Transverse colon (tissue), 4 donors: ENCODE measurements at regions not wholly inside any gene's neighbourhood (a gene's known extent, or its start where the extent isn't known, plus 50 kb on each side); places are given as distances from the start of the nearest gene placed in this dataset.

ENCODE experiments used
- DNase-seq: peaks from one replicate; pipeline ENCODE4 v3.0.0-alpha.2; 2019
- H3K27ac ChIP-seq, 4 donors: fragments of 200-600 bp; sonication (generic); 2 replicates each; pipeline ENCODE4 v1.5.1; 2016 to 2018; ENCODE audit warnings: inconsistent platforms in 4 of 4
- H3K27me3 ChIP-seq: fragments of 200-600 bp; sonication (generic); 2 replicates; pipeline ENCODE4 v1.5.1; 2017; ENCODE audit warnings: inconsistent platforms
- H3K36me3 ChIP-seq, 4 donors: fragments of 200-600 bp; sonication (generic); 2 replicates each; pipeline ENCODE4 v1.5.1; 2017 to 2019; ENCODE audit warnings: inconsistent platforms in 4 of 4
- H3K4me1 ChIP-seq, 4 donors: fragments of 200-600 bp; sonication (generic); 2 replicates each; pipeline ENCODE4 v1.5.1; 2017 to 2020; ENCODE audit warnings: inconsistent platforms in 4 of 4
- H3K4me3 ChIP-seq, 4 donors: fragments of 200-600 bp; sonication (generic); 1 replicate in 1 of 4; 2 replicates in 3 of 4; pipeline versions ENCODE4 v1.5.1 to v1.6.1; 2017 to 2019; ENCODE audit warnings: inconsistent platforms in 4 of 4
- H3K9me3 ChIP-seq, 2 donors: fragments of 200-600 bp; sonication (generic); 2 replicates each; pipeline ENCODE4 v1.5.1; 2017 to 2019; ENCODE audit warnings: inconsistent platforms in 2 of 2
- EP300 ChIP-seq: sonication (generic); formaldehyde crosslinking; IDR thresholded peaks from one replicate; pipeline ENCODE4 v1.6.1; 2017; ENCODE audit warnings: antibody characterized with exemption, low read depth
- POLR2A ChIP-seq: fragments of 450-650 bp; IDR thresholded peaks from one replicate; pipeline ENCODE4 v1.6.1; 2016; ENCODE audit warnings: antibody characterized with exemption, mild to moderate bottlenecking, moderate library complexity
- POLR2AphosphoS5 ChIP-seq, 3 donors: sonication (generic); formaldehyde crosslinking; IDR thresholded peaks; one replicate each; pipeline ENCODE4 v1.6.1; 2016; ENCODE audit warnings: antibody characterized with exemption in 3 of 3
- WGBS, 2 donors: methylation state at CpG; one replicate each; pipeline ENCODE4 v1.1.5; 2018; ENCODE audit warnings: low coverage in 1 of 2; 5-methylcytosine and 5-hydroxymethylcytosine counted together
- in situ Hi-C, 4 donors: fragments of 200-750 bp; cut with MboI; loops; one replicate each; pipeline versions ENCODE4 v1.15.0 to v1.15.1; 2017; ENCODE audit warnings: low sequenced_read_pairs in 3 of 4, low pct_ligation_motif_present in 1 of 4, low pct_unique_long_range_greater_than_20kb in 1 of 4
- intact Hi-C: fragments of 100-400 bp; cut with DNase I; formaldehyde crosslinking; loops from one replicate; pipeline ENCODE4 v1.15.1; 2023; ENCODE audit warnings: low total_unique reads
- TF ChIP-seq, protein P1 (sequence below), 5 experiments: fragments of 200-600 bp in 3 of 5; fragments of 450-650 bp in 2 of 5; sonication (generic) in 3 of 5; IDR thresholded peaks; 1 replicate in 2 of 5; 2 replicates in 3 of 5; pipeline ENCODE4 v1.5.1; 2016 to 2017; ENCODE audit warnings: antibody characterized with exemption in 5 of 5, inconsistent platforms in 3 of 5, mild to moderate bottlenecking in 2 of 5, moderate library complexity in 1 of 5

DNA sequence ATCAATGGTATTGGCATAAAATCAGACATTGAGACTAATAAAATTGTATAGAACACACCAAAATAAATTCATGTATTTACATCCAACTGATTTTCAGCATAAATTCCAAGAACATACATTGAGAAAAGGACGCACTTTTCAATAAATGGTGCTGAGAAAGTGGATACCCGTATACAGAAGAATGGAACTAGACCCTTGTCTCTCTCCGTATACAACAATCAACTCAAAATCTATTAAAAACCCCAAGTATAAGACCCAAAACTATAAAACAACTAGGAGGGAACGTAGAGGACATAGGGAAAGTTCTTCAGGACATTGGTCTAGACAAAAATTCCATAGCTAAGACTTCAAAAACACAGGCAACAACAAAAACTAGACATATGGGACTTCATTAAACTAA, 97.4 kb downstream of the GGTLC2 start:
- 79 to 90% methylated on average over 4 of the region's 4 CpGs for WGBS, 2 donors
- peaks cover 19% of the 10 kb centered on the region for H3K27me3 ChIP-seq
- no peaks in the 10 kb centered on the region for H3K36me3 ChIP-seq
- in situ Hi-C loops, result no loop called here
- DNase-seq, result no peak
- no peak overlapping the region for H3K27ac ChIP-seq
- intact Hi-C loops, result no loop called here
- TF ChIP-seq EP300 (no peak), POLR2AphosphoS5 (IDR thresholded peaks at IDR 0.05) (no peak), POLR2A (no peak)
- TF ChIP-seq, protein P1, sequence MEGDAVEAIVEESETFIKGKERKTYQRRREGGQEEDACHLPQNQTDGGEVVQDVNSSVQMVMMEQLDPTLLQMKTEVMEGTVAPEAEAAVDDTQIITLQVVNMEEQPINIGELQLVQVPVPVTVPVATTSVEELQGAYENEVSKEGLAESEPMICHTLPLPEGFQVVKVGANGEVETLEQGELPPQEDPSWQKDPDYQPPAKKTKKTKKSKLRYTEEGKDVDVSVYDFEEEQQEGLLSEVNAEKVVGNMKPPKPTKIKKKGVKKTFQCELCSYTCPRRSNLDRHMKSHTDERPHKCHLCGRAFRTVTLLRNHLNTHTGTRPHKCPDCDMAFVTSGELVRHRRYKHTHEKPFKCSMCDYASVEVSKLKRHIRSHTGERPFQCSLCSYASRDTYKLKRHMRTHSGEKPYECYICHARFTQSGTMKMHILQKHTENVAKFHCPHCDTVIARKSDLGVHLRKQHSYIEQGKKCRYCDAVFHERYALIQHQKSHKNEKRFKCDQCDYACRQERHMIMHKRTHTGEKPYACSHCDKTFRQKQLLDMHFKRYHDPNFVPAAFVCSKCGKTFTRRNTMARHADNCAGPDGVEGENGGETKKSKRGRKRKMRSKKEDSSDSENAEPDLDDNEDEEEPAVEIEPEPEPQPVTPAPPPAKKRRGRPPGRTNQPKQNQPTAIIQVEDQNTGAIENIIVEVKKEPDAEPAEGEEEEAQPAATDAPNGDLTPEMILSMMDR (IDR thresholded peaks at IDR 0.05), result no peak
- H3K4me1 ChIP-seq, result no peaks in the 10 kb centered on the region
- H3K9me3 ChIP-seq, result no peaks in the 10 kb centered on the region
- no peak overlapping the region for H3K4me3 ChIP-seq

DNA sequence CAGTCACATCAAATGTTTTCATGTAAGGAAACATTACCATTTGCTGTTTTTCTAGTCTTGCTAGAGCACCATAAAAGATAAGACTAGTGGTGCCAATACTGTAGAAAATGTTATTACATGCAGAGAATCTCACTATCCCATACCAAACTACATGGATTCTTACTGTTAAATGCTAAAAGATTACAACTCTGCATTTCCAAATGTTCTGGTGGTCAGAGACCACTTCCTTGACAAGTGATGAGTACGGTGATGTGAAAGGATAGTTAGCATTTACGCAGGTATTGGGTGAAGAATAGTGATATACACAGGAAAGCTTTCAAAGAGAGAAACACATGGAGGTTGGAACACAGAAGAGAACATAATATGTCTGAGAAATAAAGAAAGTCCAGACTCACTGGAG, 98.2 kb downstream of the GGTLC2 start:
- no peaks in the 10 kb centered on the region for H3K4me1 ChIP-seq
- in situ Hi-C loops, result no loop called here
- no peak overlapping the region for H3K27ac ChIP-seq
- H3K36me3 ChIP-seq, result no peaks in the 10 kb centered on the region
- H3K4me3 ChIP-seq, result no peak overlapping the region
- TF ChIP-seq POLR2A (no peak), POLR2AphosphoS5 (IDR thresholded peaks at IDR 0.05) (no peak), EP300 (no peak)
- TF ChIP-seq, protein P1 (IDR thresholded peaks at IDR 0.05), result no peak
- intact Hi-C loops, result no loop called here
- no peaks in the 10 kb centered on the region for H3K9me3 ChIP-seq
- peaks cover 19% of the 10 kb centered on the region for H3K27me3 ChIP-seq
- WGBS, 2 donors, result 82 to 89% methylated on average over 2 of the region's 2 CpGs
- DNase-seq, result no peak

DNA sequence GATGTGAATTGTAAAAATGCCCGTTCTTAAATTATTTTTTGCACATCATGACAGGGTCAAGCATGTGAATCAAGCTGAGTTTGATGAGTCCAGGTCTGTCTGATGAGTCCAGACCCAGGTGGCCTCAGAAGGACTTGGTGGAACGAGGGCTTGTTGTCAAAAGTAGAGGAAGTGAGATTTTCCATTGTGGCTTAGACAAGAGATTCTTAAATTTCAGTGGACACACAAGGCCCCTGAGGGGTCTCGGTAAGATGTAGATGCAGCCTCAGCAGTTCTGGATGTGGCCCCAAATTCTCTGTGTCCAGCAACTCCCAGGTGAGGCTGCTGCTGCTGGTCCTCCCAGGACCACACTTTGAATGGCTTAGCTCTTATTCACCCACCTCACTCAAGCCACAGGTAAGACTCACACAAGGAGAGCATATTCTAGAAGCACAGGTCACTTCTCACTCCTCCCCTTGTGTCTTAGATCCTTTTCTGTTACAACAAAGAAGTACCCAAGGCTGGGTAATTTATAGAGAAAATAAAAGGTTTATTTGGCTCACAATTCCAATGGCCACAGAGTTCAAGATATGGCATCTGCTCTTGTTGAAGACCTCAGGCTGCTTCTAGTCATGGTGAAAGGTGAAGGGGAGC, 98.8 kb downstream of the GGTLC2 start:
- Histone ChIP-seq H3K27ac (no peak overlapping the region), H3K36me3 (no peaks in the 10 kb centered on the region), H3K9me3 (no peaks in the 10 kb centered on the region), H3K4me3 (no peak overlapping the region), H3K27me3 (peaks cover 19% of the 10 kb centered on the region), H3K4me1 (no peaks in the 10 kb centered on the region)
- in situ Hi-C loops (no loop called here), intact Hi-C loops (no loop called here)
- no peak for DNase-seq
- TF ChIP-seq POLR2A (no peak), POLR2AphosphoS5 (IDR thresholded peaks at IDR 0.05) (no peak), EP300 (no peak)
- TF ChIP-seq, protein P1 (IDR thresholded peaks at IDR 0.05), result no peak
- 67 to 80% methylated on average over 2 to 3 of the region's 3 CpGs for WGBS, 2 donors

DNA sequence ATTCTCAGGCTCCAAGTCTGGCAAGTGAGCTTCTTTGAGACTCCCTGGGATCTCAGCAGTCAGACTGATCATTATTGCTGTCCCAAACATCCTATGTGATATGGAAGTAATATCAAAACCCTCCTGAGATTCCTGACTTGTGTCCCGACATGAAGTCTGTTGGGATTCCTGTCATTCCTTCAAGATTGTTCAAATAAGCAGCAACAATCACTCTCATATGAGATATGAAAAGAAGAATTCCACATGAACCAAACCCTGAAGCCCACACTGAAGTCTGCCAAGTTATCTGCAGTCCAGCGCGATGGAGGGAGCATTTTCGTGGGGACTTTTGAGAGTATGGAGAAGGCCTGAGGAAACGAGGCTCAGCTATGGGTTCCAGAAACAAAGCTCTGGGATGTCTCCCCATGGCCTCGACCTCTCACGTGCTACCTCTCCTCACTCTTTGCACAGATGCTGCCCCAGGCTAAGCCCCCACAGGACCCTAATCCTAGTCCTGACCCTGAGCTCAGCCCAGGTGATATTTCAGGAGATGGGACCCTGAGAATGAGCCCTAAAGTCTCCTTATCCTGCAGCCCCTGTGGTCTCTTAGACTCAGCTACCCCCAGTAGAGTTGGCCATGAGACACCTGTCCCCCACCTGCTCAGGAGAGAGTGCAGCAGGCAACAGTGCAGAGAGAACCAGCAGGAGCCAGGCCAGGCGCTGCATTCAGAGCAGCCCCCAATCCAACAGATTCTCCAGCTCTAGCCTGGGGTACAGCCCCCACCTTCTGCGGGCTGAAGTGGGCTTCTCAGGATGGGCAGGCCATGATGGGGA, 100.2 kb downstream of the GGTLC2 start:
- TF ChIP-seq, protein P1 (IDR thresholded peaks at IDR 0.05), result no peak
- no peak for TF ChIP-seq EP300
- no peak for TF ChIP-seq POLR2A
- no peak for TF ChIP-seq POLR2AphosphoS5 (IDR thresholded peaks at IDR 0.05)
- DNase-seq, result no peak
- no peaks in the 10 kb centered on the region for H3K9me3 ChIP-seq
- intact Hi-C loops, result no loop called here
- H3K36me3 ChIP-seq, result no peaks in the 10 kb centered on the region
- peaks cover 19% of the 10 kb centered on the region for H3K27me3 ChIP-seq
- no peak overlapping the region for H3K4me3 ChIP-seq
- no peak overlapping the region for H3K27ac ChIP-seq
- in situ Hi-C loops, result no loop called here
- no peaks in the 10 kb centered on the region for H3K4me1 ChIP-seq
- WGBS, 2 donors, result 86 to 89% methylated on average over 1 to 9 of the region's 9 CpGs
